ENCODE measurements at regions not wholly inside any gene's neighbourhood (a gene's known extent, or its start where the extent isn't known, plus 50 kb on each side); places are given as distances from the start of the nearest gene placed in this dataset.

GRCh38 chr20:41927655-41928054, 309.5 kb upstream of the CHD6 start:
- no peaks in the 10 kb centered on the region for H3K27me3 ChIP-seq (replicated peaks; ENCODE audit: insufficient read depth)
- H3K4me1 ChIP-seq (ENCODE audit: insufficient read depth), result no peaks in the 10 kb centered on the region
- H3F3A ChIP-seq (ENCODE audit: insufficient read depth), result no peaks in the 10 kb centered on the region
- in situ Hi-C loops (cut with MboI), result no loop called here
- no peak overlapping the region for H3K4me3 ChIP-seq
- H3K9me2 ChIP-seq (ENCODE audit: insufficient read depth), result no peaks in the 10 kb centered on the region
- no peak overlapping the region for H3K27ac ChIP-seq
- H3K9me3 ChIP-seq (ENCODE audit: low read depth), result no peaks in the 10 kb centered on the region
- no peaks in the 10 kb centered on the region for H4K20me1 ChIP-seq (ENCODE audit: insufficient read depth)
- no peak overlapping the region for H3K9ac ChIP-seq
- H3K79me2 ChIP-seq (ENCODE audit: insufficient read depth), result no peaks in the 10 kb centered on the region
- DNase-seq, result no peak
- H3K36me3 ChIP-seq (ENCODE audit: low read depth), result no peaks in the 10 kb centered on the region
- H3K4me2 ChIP-seq (ENCODE audit: unreplicated experiment), result no peak overlapping the region
- TF ChIP-seq EZH2 (IDR thresholded peaks at IDR 0.05; ENCODE audit: insufficient read depth, poor library complexity, severe bottlenecking), result no peak
- TF ChIP-seq EZH2phosphoT487 (IDR thresholded peaks at IDR 0.05; ENCODE audit: insufficient read depth, low read depth), result no peak
- 14 to 19% methylated on average over 2 of the region's 2 CpGs for WGBS, 2 experiments (ENCODE audit: low coverage in 1 of 2, low lambda C conversion rate in 2 of 2, missing lambda C conversion rate in 2 of 2)
- H2AFZ ChIP-seq, result no peak overlapping the region

- no peak for TF ChIP-seq EZH2 (IDR thresholded peaks at IDR 0.05; ENCODE audit: insufficient read depth, poor library complexity, severe bottlenecking)
- TF ChIP-seq EZH2phosphoT487 (IDR thresholded peaks at IDR 0.05; ENCODE audit: insufficient read depth, low read depth), result no peak
- no peaks in the 10 kb centered on the region for H3K4me1 ChIP-seq (ENCODE audit: insufficient read depth)
- no peak overlapping the region for H3K27ac ChIP-seq
- no peak overlapping the region for H3K9ac ChIP-seq
- no peak overlapping the region for H2AFZ ChIP-seq
- H3K9me3 ChIP-seq (ENCODE audit: low read depth), result no peaks in the 10 kb centered on the region
- H3K79me2 ChIP-seq (ENCODE audit: insufficient read depth), result no peaks in the 10 kb centered on the region
- H3K4me3 ChIP-seq, result no peak overlapping the region
- in situ Hi-C loops (cut with MboI), result no loop called here
- no peak for DNase-seq
- no peaks in the 10 kb centered on the region for H3K27me3 ChIP-seq (replicated peaks; ENCODE audit: insufficient read depth)
- H3K36me3 ChIP-seq (ENCODE audit: low read depth), result no peaks in the 10 kb centered on the region
- H4K20me1 ChIP-seq (ENCODE audit: insufficient read depth), result no peaks in the 10 kb centered on the region
- H3K4me2 ChIP-seq (ENCODE audit: unreplicated experiment), result no peak overlapping the region
- 14 to 17% methylated on average over 2 of the region's 2 CpGs for WGBS, 2 experiments (ENCODE audit: low coverage in 1 of 2, low lambda C conversion rate in 2 of 2, missing lambda C conversion rate in 2 of 2)
- no peaks in the 10 kb centered on the region for H3K9me2 ChIP-seq (ENCODE audit: insufficient read depth)
- H3F3A ChIP-seq (ENCODE audit: insufficient read depth), result no peaks in the 10 kb centered on the region
Measured at GRCh38 chr20:41927189-41927588, 309.0 kb upstream of the CHD6 start.

- Histone ChIP-seq H3F3A (ENCODE audit: insufficient read depth) (no peaks in the 10 kb centered on the region), H2AFZ (no peak overlapping the region), H3K4me2 (ENCODE audit: unreplicated experiment) (no peak overlapping the region), H3K4me3 (no peak overlapping the region), H3K79me2 (ENCODE audit: insufficient read depth) (no peaks in the 10 kb centered on the region), H3K27ac (no peak overlapping the region), H3K9me3 (ENCODE audit: low read depth) (no peaks in the 10 kb centered on the region), H3K27me3 (replicated peaks; ENCODE audit: insufficient read depth) (no peaks in the 10 kb centered on the region), H3K9ac (no peak overlapping the region), H4K20me1 (ENCODE audit: insufficient read depth) (no peaks in the 10 kb centered on the region), H3K4me1 (ENCODE audit: insufficient read depth) (no peaks in the 10 kb centered on the region), H3K36me3 (ENCODE audit: low read depth) (no peaks in the 10 kb centered on the region), H3K9me2 (ENCODE audit: insufficient read depth) (no peaks in the 10 kb centered on the region)
- in situ Hi-C loops (cut with MboI), result no loop called here
- WGBS, 2 experiments (ENCODE audit: low coverage in 1 of 2, low lambda C conversion rate in 2 of 2, missing lambda C conversion rate in 2 of 2), result 24 to 40% methylated on average over 4 of the region's 4 CpGs
- TF ChIP-seq EZH2phosphoT487 (IDR thresholded peaks at IDR 0.05; ENCODE audit: insufficient read depth, low read depth) (no peak), EZH2 (IDR thresholded peaks at IDR 0.05; ENCODE audit: insufficient read depth, poor library complexity, severe bottlenecking) (no peak)
- no peak for DNase-seq
Measured at GRCh38 chr20:41925476-41925875, 307.3 kb upstream of the CHD6 start.

GRCh38 chr20:41923624-41924023, 305.4 kb upstream of the CHD6 start:
- no peaks in the 10 kb centered on the region for H3K79me2 ChIP-seq (ENCODE audit: insufficient read depth)
- H2AFZ ChIP-seq, result no peak overlapping the region
- TF ChIP-seq EZH2phosphoT487 (IDR thresholded peaks at IDR 0.05; ENCODE audit: insufficient read depth, low read depth), result no peak
- TF ChIP-seq EZH2 (IDR thresholded peaks at IDR 0.05; ENCODE audit: insufficient read depth, poor library complexity, severe bottlenecking), result no peak
- H3K9me3 ChIP-seq (ENCODE audit: low read depth), result no peaks in the 10 kb centered on the region
- no peaks in the 10 kb centered on the region for H3K9me2 ChIP-seq (ENCODE audit: insufficient read depth)
- H3K36me3 ChIP-seq (ENCODE audit: low read depth), result no peaks in the 10 kb centered on the region
- no peak overlapping the region for H3K9ac ChIP-seq
- in situ Hi-C loops (cut with MboI), result no loop called here
- H3K4me3 ChIP-seq, result no peak overlapping the region
- no peaks in the 10 kb centered on the region for H3K4me1 ChIP-seq (ENCODE audit: insufficient read depth)
- 10 to 39% methylated on average over 1 of the region's 1 CpG for WGBS, 2 experiments (ENCODE audit: low coverage in 1 of 2, low lambda C conversion rate in 2 of 2, missing lambda C conversion rate in 2 of 2)
- H4K20me1 ChIP-seq (ENCODE audit: insufficient read depth), result no peaks in the 10 kb centered on the region
- no peak overlapping the region for H3K27ac ChIP-seq
- H3K4me2 ChIP-seq (ENCODE audit: unreplicated experiment), result no peak overlapping the region
- H3K27me3 ChIP-seq (replicated peaks; ENCODE audit: insufficient read depth), result no peaks in the 10 kb centered on the region
- no peak for DNase-seq
- H3F3A ChIP-seq (ENCODE audit: insufficient read depth), result no peaks in the 10 kb centered on the region

GRCh38 chr20:41913146-41913545, 295.0 kb upstream of the CHD6 start:
- Histone ChIP-seq H3K4me1 (ENCODE audit: insufficient read depth) (no peaks in the 10 kb centered on the region), H3K9me2 (ENCODE audit: insufficient read depth) (no peaks in the 10 kb centered on the region), H3K27me3 (replicated peaks; ENCODE audit: insufficient read depth) (no peaks in the 10 kb centered on the region), H4K20me1 (ENCODE audit: insufficient read depth) (no peaks in the 10 kb centered on the region), H3K79me2 (ENCODE audit: insufficient read depth) (no peaks in the 10 kb centered on the region), H3K27ac (no peak overlapping the region), H3K36me3 (ENCODE audit: low read depth) (no peaks in the 10 kb centered on the region), H3K4me2 (ENCODE audit: unreplicated experiment) (no peak overlapping the region), H3K9ac (no peak overlapping the region), H3K9me3 (ENCODE audit: low read depth) (no peaks in the 10 kb centered on the region), H3K4me3 (no peak overlapping the region), H2AFZ (no peak overlapping the region), H3F3A (ENCODE audit: insufficient read depth) (no peaks in the 10 kb centered on the region)
- DNase-seq, result no peak
- in situ Hi-C loops (cut with MboI), result no loop called here
- TF ChIP-seq EZH2phosphoT487 (IDR thresholded peaks at IDR 0.05; ENCODE audit: insufficient read depth, low read depth) (no peak), EZH2 (IDR thresholded peaks at IDR 0.05; ENCODE audit: insufficient read depth, poor library complexity, severe bottlenecking) (no peak)
